ENCODE measurements at regions not wholly inside any gene's neighbourhood (a gene's known extent, or its start where the extent isn't known, plus 50 kb on each side); places are given as distances from the start of the nearest gene placed in this dataset.
"Not testable (repeated sequence)": the region's sequence is repeated elsewhere in the genome, so short reads cannot be mapped to it uniquely, and the experiment has no call there.

DNA sequence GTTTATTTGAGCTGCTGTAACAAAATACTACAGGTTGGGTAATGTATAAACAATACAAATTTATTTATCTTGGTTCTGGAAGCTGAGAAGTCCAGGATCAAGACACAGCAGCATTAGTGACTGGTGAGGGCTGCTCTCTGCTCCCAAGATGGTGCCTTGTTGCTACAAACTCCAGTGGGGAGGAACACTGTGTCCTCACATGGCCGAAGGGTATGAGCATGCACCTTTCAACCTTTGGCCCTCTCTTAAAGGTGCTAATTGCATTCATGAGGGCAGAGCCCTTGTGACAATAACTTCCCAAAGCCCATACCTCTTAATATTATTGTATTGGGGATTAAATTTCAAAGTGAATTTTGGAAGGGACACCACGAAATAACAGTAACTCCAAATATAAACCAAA is 55.3 kb upstream of the ATP1B1 start:
- TF ChIP-seq, protein P1, sequence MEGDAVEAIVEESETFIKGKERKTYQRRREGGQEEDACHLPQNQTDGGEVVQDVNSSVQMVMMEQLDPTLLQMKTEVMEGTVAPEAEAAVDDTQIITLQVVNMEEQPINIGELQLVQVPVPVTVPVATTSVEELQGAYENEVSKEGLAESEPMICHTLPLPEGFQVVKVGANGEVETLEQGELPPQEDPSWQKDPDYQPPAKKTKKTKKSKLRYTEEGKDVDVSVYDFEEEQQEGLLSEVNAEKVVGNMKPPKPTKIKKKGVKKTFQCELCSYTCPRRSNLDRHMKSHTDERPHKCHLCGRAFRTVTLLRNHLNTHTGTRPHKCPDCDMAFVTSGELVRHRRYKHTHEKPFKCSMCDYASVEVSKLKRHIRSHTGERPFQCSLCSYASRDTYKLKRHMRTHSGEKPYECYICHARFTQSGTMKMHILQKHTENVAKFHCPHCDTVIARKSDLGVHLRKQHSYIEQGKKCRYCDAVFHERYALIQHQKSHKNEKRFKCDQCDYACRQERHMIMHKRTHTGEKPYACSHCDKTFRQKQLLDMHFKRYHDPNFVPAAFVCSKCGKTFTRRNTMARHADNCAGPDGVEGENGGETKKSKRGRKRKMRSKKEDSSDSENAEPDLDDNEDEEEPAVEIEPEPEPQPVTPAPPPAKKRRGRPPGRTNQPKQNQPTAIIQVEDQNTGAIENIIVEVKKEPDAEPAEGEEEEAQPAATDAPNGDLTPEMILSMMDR (IDR thresholded peaks at IDR 0.05; ENCODE audit: insufficient read depth, low read length, poor library complexity, severe bottlenecking) = no peak
- Histone ChIP-seq H3K36me3 (ENCODE audit: control insufficient read depth, insufficient read depth, low read length) (no peaks in the 10 kb centered on the region), H3K4me3 (ENCODE audit: low read depth, low read length) (no peak overlapping the region), H3K27me3 (ENCODE audit: control insufficient read depth, insufficient read depth, low read length) (no peaks in the 10 kb centered on the region)
- DNase-seq (ENCODE audit: low read depth) = no peak

GRCh38 chr1:169052171-169052570 is 54.3 kb upstream of the ATP1B1 start:
- not testable (repeated sequence) for H3K4me3 ChIP-seq (ENCODE audit: low read depth, low read length); DNase-seq (ENCODE audit: low read depth); H3K36me3 ChIP-seq (ENCODE audit: control insufficient read depth, insufficient read depth, low read length); H3K27me3 ChIP-seq (ENCODE audit: control insufficient read depth, insufficient read depth, low read length)

- Histone ChIP-seq H3K27me3 (ENCODE audit: control insufficient read depth, insufficient read depth, low read length) (no peaks in the 10 kb centered on the region), H3K36me3 (ENCODE audit: control insufficient read depth, insufficient read depth, low read length) (no peaks in the 10 kb centered on the region), H3K4me3 (ENCODE audit: low read depth, low read length) (no peak overlapping the region)
- TF ChIP-seq, protein P1 (IDR thresholded peaks at IDR 0.05; ENCODE audit: insufficient read depth, low read length, poor library complexity, severe bottlenecking) = no peak
- DNase-seq (ENCODE audit: low read depth) = no peak
Measured at GRCh38 chr1:169052727-169053126, 53.8 kb upstream of the ATP1B1 start.

GRCh38 chr1:169053196-169053595 is 53.3 kb upstream of the ATP1B1 start:
- TF ChIP-seq, protein P1 (IDR thresholded peaks at IDR 0.05; ENCODE audit: insufficient read depth, low read length, poor library complexity, severe bottlenecking) = no peak
- no peak overlapping the region for H3K4me3 ChIP-seq (ENCODE audit: low read depth, low read length)
- no peak for DNase-seq (ENCODE audit: low read depth)
- H3K27me3 ChIP-seq (ENCODE audit: control insufficient read depth, insufficient read depth, low read length) = no peaks in the 10 kb centered on the region
- no peaks in the 10 kb centered on the region for H3K36me3 ChIP-seq (ENCODE audit: control insufficient read depth, insufficient read depth, low read length)
